IMR-90 (cell line): ENCODE measurements at regions not wholly inside any gene's neighbourhood (a gene's known extent, or its start where the extent isn't known, plus 50 kb on each side); places are given as distances from the start of the nearest gene placed in this dataset.

Experiments used
- ATAC-seq: fragments of 200-7000 bp; cut with Tn5 transposase; 2 replicates; pipeline ENCODE4 v1.9.1; 2020; ENCODE audit warnings: low read depth, mild to moderate bottlenecking, moderate library complexity
- BruUV-seq: library from RNA; stranded (reverse); fragments of 400-500 nt; replicated peaks from 2 replicates; lab custom pipeline; 2021; lab: Mats Ljungman, UMichigan
- CTCF ChIA-PET: fragments of 300-600 bp; formaldehyde crosslinking; extraction: SDS; loops from one replicate; lab custom pipeline; 2021; ENCODE audit warnings: antibody characterized with exemption; lab: Yijun Ruan, JAX
- POLR2A ChIA-PET: fragments of 300-600 bp; sonication (Branson Sonifier 250); formaldehyde crosslinking; loops from one replicate; lab custom pipeline; 2022; ENCODE audit warnings: antibody characterized with exemption; ENCODE audit not compliant: unreplicated experiment; lab: Charles Lee
- DNase-seq: peaks from one replicate; pipeline ENCODE4 v3.0.0; 2013
- H2AFZ ChIP-seq: replicated peaks from 2 replicates; pipeline ENCODE3; 2013; ENCODE audit warnings: low read length, mild to moderate bottlenecking; ENCODE audit not compliant: poor library complexity
- H2AK5ac ChIP-seq: 2 replicates; pipeline ENCODE4 v1.6.1; 2013; ENCODE audit warnings: low read depth, low read length, inconsistent platforms
- H2AK9ac ChIP-seq: replicated peaks from 2 replicates; pipeline ENCODE3; 2013; ENCODE audit warnings: mild to moderate bottlenecking, low read depth, low read length, moderate library complexity; ENCODE audit not compliant: poor library complexity
- H2BK120ac ChIP-seq: 2 replicates; pipeline ENCODE4 v1.6.1; 2013; ENCODE audit warnings: low read depth, low read length, inconsistent platforms
- H2BK15ac ChIP-seq: 3 replicates; pipeline ENCODE4 v1.6.1; 2013; ENCODE audit warnings: low read depth, low read length, inconsistent platforms
- H2BK20ac ChIP-seq: 2 replicates; pipeline ENCODE4 v1.6.1; 2013; ENCODE audit warnings: low read depth, mild to moderate bottlenecking, inconsistent platforms, low read length, moderate library complexity
- H2BK5ac ChIP-seq: 2 replicates; pipeline ENCODE4 v1.6.1; 2013; ENCODE audit warnings: mild to moderate bottlenecking, low read depth, low read length, inconsistent platforms; ENCODE audit not compliant: poor library complexity, severe bottlenecking
- H3K14ac ChIP-seq: replicated peaks from 2 replicates; pipeline ENCODE4 v1.6.1; 2013; ENCODE audit warnings: low read depth, low read length, inconsistent platforms
- H3K18ac ChIP-seq: 2 replicates; pipeline ENCODE4 v1.6.1; 2013; ENCODE audit warnings: low read depth, low read length, control low read depth
- H3K23ac ChIP-seq: 2 replicates; pipeline ENCODE4 v1.6.1; 2013; ENCODE audit warnings: low read depth, low read length, inconsistent platforms
- H3K27ac ChIP-seq: 2 replicates; pipeline ENCODE4 v1.5.1; 2013; ENCODE audit warnings: mild to moderate bottlenecking, control low read depth, low read length; ENCODE audit not compliant: insufficient read depth
- H3K27me3 ChIP-seq: 2 replicates; pipeline ENCODE4 v1.6.1; 2013; ENCODE audit warnings: low read length; ENCODE audit not compliant: control insufficient read depth, insufficient read depth
- H3K36me3 ChIP-seq: 2 replicates; pipeline ENCODE4 v1.6.1; 2013; ENCODE audit warnings: low read length, mixed read lengths; ENCODE audit not compliant: control insufficient read depth, insufficient read depth
- H3K4ac ChIP-seq: 2 replicates; pipeline ENCODE4 v1.6.1; 2013; ENCODE audit warnings: low read depth, low read length, inconsistent platforms
- H3K4me1 ChIP-seq: 2 replicates; pipeline ENCODE4 v1.6.1; 2013; ENCODE audit warnings: low read length, mixed read lengths; ENCODE audit not compliant: control insufficient read depth, insufficient read depth
- H3K4me2 ChIP-seq: 2 replicates; pipeline ENCODE4 v1.6.1; 2013; ENCODE audit warnings: low read depth, mild to moderate bottlenecking, control low read depth, low read length, moderate library complexity
- H3K4me3 ChIP-seq: 2 replicates; pipeline ENCODE4 v1.5.1; 2013; ENCODE audit warnings: low read depth, mild to moderate bottlenecking, control low read depth, low read length, moderate library complexity; ENCODE audit not compliant: insufficient read depth
- H3K56ac ChIP-seq: 2 replicates; pipeline ENCODE4 v1.6.1; 2013; ENCODE audit warnings: low read length, inconsistent platforms; ENCODE audit not compliant: insufficient read depth; ENCODE audit errors: extremely low read depth
- H3K79me1 ChIP-seq, 2 experiments: 2 replicates each; pipeline ENCODE4 v1.6.1; 2013; ENCODE audit warnings: low read length in 2 of 2, inconsistent platforms in 1 of 2, low read depth in 1 of 2
- H3K9ac ChIP-seq: 2 replicates; pipeline ENCODE4 v1.6.1; 2013; ENCODE audit warnings: low read depth, low read length, control low read depth
- H3K9me1 ChIP-seq: 2 replicates; pipeline ENCODE4 v1.6.1; 2013; ENCODE audit warnings: low read length, inconsistent platforms; ENCODE audit not compliant: insufficient read depth
- H3K9me3 ChIP-seq: 2 replicates; pipeline ENCODE4 v1.6.1; 2013; ENCODE audit warnings: low read length; ENCODE audit not compliant: control insufficient read depth, insufficient read depth
- H4K20me1 ChIP-seq: 2 replicates; pipeline ENCODE4 v1.6.1; 2013; ENCODE audit warnings: low read length, inconsistent platforms; ENCODE audit not compliant: insufficient read depth
- H4K5ac ChIP-seq: 2 replicates; pipeline ENCODE4 v1.6.1; 2013; ENCODE audit warnings: mild to moderate bottlenecking, low read depth, low read length, control low read depth
- H4K8ac ChIP-seq, 2 experiments: 2 replicates each; pipeline ENCODE4 v1.6.1; 2013; ENCODE audit warnings: low read depth in 2 of 2, low read length in 2 of 2, control low read depth in 1 of 2, inconsistent platforms in 1 of 2
- H4K91ac ChIP-seq: 2 replicates; pipeline ENCODE4 v1.6.1; 2013; ENCODE audit warnings: low read depth, low read length, inconsistent platforms; ENCODE audit not compliant: insufficient read depth
- BHLHE40 ChIP-seq: fragments of 150-350 bp; IDR thresholded peaks from 2 replicates; pipeline ENCODE4 v1.6.1; 2016; ENCODE audit warnings: mild to moderate bottlenecking, low read depth, low read length
- CEBPB ChIP-seq: IDR thresholded peaks from 2 replicates; pipeline ENCODE4 v1.6.1; 2012; ENCODE audit warnings: low read depth, low read length, improper control_type of control experiment
- CHD1 ChIP-seq: IDR thresholded peaks from 2 replicates; pipeline ENCODE4 v1.6.1; 2012; ENCODE audit warnings: low read depth, low read length, improper control_type of control experiment
- ELK1 ChIP-seq: fragments of 150-350 bp; IDR thresholded peaks from 2 replicates; pipeline ENCODE4 v1.6.1; 2016; ENCODE audit warnings: low read depth, mild to moderate bottlenecking, low read length, moderate library complexity, borderline replicate concordance
- FOS ChIP-seq: fragments of 150-350 bp; IDR thresholded peaks from 2 replicates; pipeline ENCODE4 v1.6.1; 2016; ENCODE audit warnings: low read depth, low read length
- MAFK ChIP-seq: IDR thresholded peaks from 2 replicates; pipeline ENCODE4 v1.6.1; 2012; ENCODE audit warnings: low read depth, low read length, improper control_type of control experiment
- MAZ ChIP-seq: IDR thresholded peaks from 2 replicates; pipeline ENCODE4 v1.6.1; 2012; ENCODE audit warnings: low read depth, mild to moderate bottlenecking, low read length, improper control_type of control experiment, moderate library complexity, borderline replicate concordance
- MXI1 ChIP-seq: IDR thresholded peaks from 2 replicates; pipeline ENCODE4 v1.6.1; 2012; ENCODE audit warnings: low read depth, mild to moderate bottlenecking, low read length, moderate library complexity, borderline replicate concordance
- NFE2L2 ChIP-seq: fragments of 150-350 bp; IDR thresholded peaks from 2 replicates; pipeline ENCODE4 v1.6.1; 2016; ENCODE audit warnings: low read depth, mild to moderate bottlenecking, low read length
- POLR2A ChIP-seq: IDR thresholded peaks from 2 replicates; pipeline ENCODE4 v1.6.1; 2012; ENCODE audit warnings: mild to moderate bottlenecking, low read depth, low read length
- RAD21 ChIP-seq: IDR thresholded peaks from 2 replicates; pipeline ENCODE4 v1.6.1; 2012; ENCODE audit warnings: low read length, improper control_type of control experiment
- RCOR1 ChIP-seq: IDR thresholded peaks from 2 replicates; pipeline ENCODE4 v1.6.1; 2012; ENCODE audit warnings: mild to moderate bottlenecking, low read length, improper control_type of control experiment; ENCODE audit not compliant: insufficient replicate concordance
- RFX5 ChIP-seq: IDR thresholded peaks from 2 replicates; pipeline ENCODE4 v1.8.0; 2012; ENCODE audit warnings: low read depth, mild to moderate bottlenecking, low read length, moderate library complexity
- SMC3 ChIP-seq: fragments of 150-350 bp; IDR thresholded peaks from 2 replicates; pipeline ENCODE4 v1.6.1; 2016; ENCODE audit warnings: low read depth, mild to moderate bottlenecking, antibody characterized with exemption, low read length, moderate library complexity
- USF2 ChIP-seq: fragments of 150-350 bp; IDR thresholded peaks from 2 replicates; pipeline ENCODE4 v1.6.1; 2017; ENCODE audit warnings: mild to moderate bottlenecking, antibody characterized with exemption, low read length, low read depth
- WGBS, 2 experiments: methylation state at CpG; one replicate each; pipeline versions ENCODE4 v1.1.5 to v1.1.7; 2013; ENCODE audit warnings: missing lambda C conversion rate in 2 of 2; ENCODE audit not compliant: insufficient read length in 1 of 2; ENCODE audit errors: extremely low coverage in 2 of 2; 5-methylcytosine and 5-hydroxymethylcytosine counted together
- dilution Hi-C: fragments of 300-500 bp; cut with HindIII; formaldehyde crosslinking; loops from one replicate; pipeline ENCODE4 v1.14.3; 2018; ENCODE audit warnings: low sequenced_read_pairs; ENCODE audit not compliant: unreplicated experiment
- in situ Hi-C: fragments of 300-500 bp; cut with MboI; formaldehyde crosslinking; loops from 3 replicates; pipeline ENCODE4 v1.14.3; 2019; ENCODE audit warnings: low sequenced_read_pairs, inconsistent platforms, mixed read lengths
- intact Hi-C: fragments of 100-400 bp; cut with micrococcal nuclease; formaldehyde crosslinking; loops from 2 replicates; pipeline ENCODE4 v1.10.0; 2022
- TF ChIP-seq, protein P1 (sequence below): conservative IDR thresholded peaks from 2 replicates; pipeline ENCODE4 v1.5.1; 2012; ENCODE audit warnings: mild to moderate bottlenecking, low read depth, low read length, improper control_type of control experiment

DNA sequence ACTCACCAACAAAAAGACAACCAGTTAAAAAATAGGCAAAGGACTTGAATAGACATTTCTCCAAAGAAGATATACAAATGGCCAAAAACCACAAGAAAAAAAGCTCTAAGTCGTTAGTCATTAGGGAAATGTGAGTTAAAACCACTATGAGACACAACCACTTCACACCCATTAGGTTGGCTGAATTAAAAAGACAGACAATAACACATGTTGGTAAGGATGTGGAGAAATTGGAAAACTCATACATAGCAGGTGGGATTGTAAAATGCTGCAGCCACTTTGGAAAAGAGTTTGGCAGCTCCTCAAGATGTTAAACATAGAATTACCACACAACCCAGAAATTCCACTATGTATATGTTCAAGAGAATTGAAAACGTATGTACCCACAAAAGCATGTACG is 117.6 kb upstream of the SPATS2L start:
- intact Hi-C loops = no loop called here

More for the DNA sequence above, 117.6 kb upstream of the SPATS2L start:
- Histone ChIP-seq H2AFZ (no peak overlapping the region), H3K27ac (no peak overlapping the region), H3K9me1 (no peaks in the 10 kb centered on the region), H4K8ac (no peak overlapping the region), H2BK20ac (no peak overlapping the region), H3K9ac (no peak overlapping the region), H3K4me1 (no peaks in the 10 kb centered on the region), H3K79me1 (no peaks in the 10 kb centered on the region), H2BK15ac (no peak overlapping the region), H4K91ac (no peak overlapping the region), H4K5ac (no peak overlapping the region), H2BK5ac (no peak overlapping the region), H2AK9ac (no peak overlapping the region), H3K9me3 (peaks cover 2% of the 10 kb centered on the region; the same call in 1 of the 2 replicates), H3K56ac (no peak overlapping the region), H3K36me3 (no peaks in the 10 kb centered on the region), H3K27me3 (peaks cover 14% of the 10 kb centered on the region), H3K23ac (no peak overlapping the region), H3K14ac (no peak overlapping the region), H3K4me2 (no peak overlapping the region), H2BK120ac (no peak overlapping the region), H3K4me3 (no peak overlapping the region), H3K4ac (no peak overlapping the region), H3K18ac (no peak overlapping the region), H2AK5ac (no peak overlapping the region), H4K20me1 (no peaks in the 10 kb centered on the region)
- no TSS peak for BruUV-seq
- ATAC-seq (no peak), DNase-seq (no peak)
- WGBS, 2 experiments = no CpG with 5 or more reads among the region's 3 CpGs
- CTCF ChIA-PET = no interaction called here
- TF ChIP-seq SMC3 (no peak), POLR2A (no peak), BHLHE40 (no peak), FOS (no peak), NFE2L2 (no peak), CEBPB (no peak), MXI1 (no peak), MAFK (no peak), RFX5 (no peak), RAD21 (no peak), ELK1 (no peak), CHD1 (no peak), RCOR1 (no peak), USF2 (no peak), MAZ (no peak)
- TF ChIP-seq, protein P1, sequence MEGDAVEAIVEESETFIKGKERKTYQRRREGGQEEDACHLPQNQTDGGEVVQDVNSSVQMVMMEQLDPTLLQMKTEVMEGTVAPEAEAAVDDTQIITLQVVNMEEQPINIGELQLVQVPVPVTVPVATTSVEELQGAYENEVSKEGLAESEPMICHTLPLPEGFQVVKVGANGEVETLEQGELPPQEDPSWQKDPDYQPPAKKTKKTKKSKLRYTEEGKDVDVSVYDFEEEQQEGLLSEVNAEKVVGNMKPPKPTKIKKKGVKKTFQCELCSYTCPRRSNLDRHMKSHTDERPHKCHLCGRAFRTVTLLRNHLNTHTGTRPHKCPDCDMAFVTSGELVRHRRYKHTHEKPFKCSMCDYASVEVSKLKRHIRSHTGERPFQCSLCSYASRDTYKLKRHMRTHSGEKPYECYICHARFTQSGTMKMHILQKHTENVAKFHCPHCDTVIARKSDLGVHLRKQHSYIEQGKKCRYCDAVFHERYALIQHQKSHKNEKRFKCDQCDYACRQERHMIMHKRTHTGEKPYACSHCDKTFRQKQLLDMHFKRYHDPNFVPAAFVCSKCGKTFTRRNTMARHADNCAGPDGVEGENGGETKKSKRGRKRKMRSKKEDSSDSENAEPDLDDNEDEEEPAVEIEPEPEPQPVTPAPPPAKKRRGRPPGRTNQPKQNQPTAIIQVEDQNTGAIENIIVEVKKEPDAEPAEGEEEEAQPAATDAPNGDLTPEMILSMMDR = no peak
- dilution Hi-C loops = no loop called here
- POLR2A ChIA-PET = no interaction called here
- in situ Hi-C loops = no loop called here
